Liver (tissue), 8 donors: ENCODE measurements at regions not wholly inside any gene's neighbourhood (a gene's known extent, or its start where the extent isn't known, plus 50 kb on each side); places are given as distances from the start of the nearest gene placed in this dataset.

ENCODE experiments used
- DNase-seq: peaks from one replicate; pipeline ENCODE4 v3.0.0-alpha.2; 2017; ENCODE audit warnings: low spot score
- H3K27ac ChIP-seq, 2 donors: one replicate each; pipeline ENCODE4 v1.7.0; 2013; ENCODE audit warnings: inconsistent platforms in 2 of 2, low read length in 2 of 2, control low read depth in 1 of 2, low read depth in 1 of 2, mild to moderate bottlenecking in 1 of 2
- H3K27me3 ChIP-seq, 4 donors: one replicate each; pipeline versions ENCODE4 v1.6.1 to v1.7.0; 2013; ENCODE audit warnings: low read length in 3 of 4, inconsistent platforms in 1 of 4, mild to moderate bottlenecking in 1 of 4, moderate library complexity in 1 of 4; ENCODE audit not compliant: control insufficient read depth in 4 of 4, insufficient read depth in 4 of 4
- H3K36me3 ChIP-seq, 4 donors: one replicate each; pipeline versions ENCODE4 v1.6.1 to v1.7.0; 2013; ENCODE audit warnings: low read length in 3 of 4, mild to moderate bottlenecking in 3 of 4, low read depth in 1 of 4, moderate library complexity in 1 of 4; ENCODE audit not compliant: control insufficient read depth in 4 of 4, insufficient read depth in 3 of 4
- H3K4me1 ChIP-seq, 4 donors: one replicate each; pipeline versions ENCODE4 v1.6.1 to v1.7.0; 2013; ENCODE audit warnings: low read length in 3 of 4, mild to moderate bottlenecking in 3 of 4, moderate library complexity in 1 of 4; ENCODE audit not compliant: control insufficient read depth in 4 of 4, insufficient read depth in 4 of 4
- H3K4me3 ChIP-seq, 3 donors: one replicate each; pipeline versions ENCODE4 v1.6.1 to v1.7.0; 2013; ENCODE audit warnings: low read length in 3 of 3, control low read depth in 1 of 3, low read depth in 1 of 3, mild to moderate bottlenecking in 1 of 3
- H3K9ac ChIP-seq, 2 donors: one replicate each; pipeline ENCODE4 v1.7.0; 2013; ENCODE audit warnings: low read length in 2 of 2, mild to moderate bottlenecking in 2 of 2, moderate library complexity in 2 of 2, control low read depth in 1 of 2, low read depth in 1 of 2
- H3K9me3 ChIP-seq, 4 donors: one replicate each; pipeline versions ENCODE4 v1.6.1 to v1.7.0; 2013; ENCODE audit warnings: low read length in 3 of 4; ENCODE audit not compliant: control insufficient read depth in 4 of 4
- ATF3 ChIP-seq: IDR thresholded peaks from 2 replicates; pipeline ENCODE4 v1.6.1; 2016; ENCODE audit warnings: antibody characterized with exemption
- CTCF ChIP-seq: fragments of 150-350 bp; IDR thresholded peaks from 2 replicates; pipeline ENCODE4 v1.5.1; 2017; ENCODE audit warnings: improper control_type of control experiment, low read depth, low read length; ENCODE audit not compliant: missing input control
- EGR1 ChIP-seq, 2 donors: IDR thresholded peaks; 2 replicates each; pipeline ENCODE4 v1.6.1; 2016 to 2018; ENCODE audit warnings: antibody characterized with exemption in 2 of 2, low read depth in 2 of 2
- FOXA1 ChIP-seq: IDR thresholded peaks from 2 replicates; pipeline ENCODE4 v1.6.1; 2016; ENCODE audit warnings: antibody characterized with exemption
- FOXA2 ChIP-seq: IDR thresholded peaks from 2 replicates; pipeline ENCODE4 v1.6.1; 2016; ENCODE audit warnings: antibody characterized with exemption
- HNF4G ChIP-seq: IDR thresholded peaks from 2 replicates; pipeline ENCODE4 v1.6.1; 2016; ENCODE audit warnings: antibody characterized with exemption
- JUND ChIP-seq, 2 donors: IDR thresholded peaks; 2 replicates each; pipeline ENCODE4 v1.6.1; 2016; ENCODE audit warnings: antibody characterized with exemption in 2 of 2
- NR2F2 ChIP-seq: IDR thresholded peaks from 2 replicates; pipeline ENCODE4 v1.6.1; 2016; ENCODE audit warnings: antibody characterized with exemption
- RAD21 ChIP-seq, 2 donors: IDR thresholded peaks; 2 replicates each; pipeline ENCODE4 v1.6.1; 2016; ENCODE audit warnings: antibody characterized with exemption in 2 of 2, mild to moderate bottlenecking in 2 of 2
- RXRA ChIP-seq, 2 donors: IDR thresholded peaks; 2 replicates each; pipeline ENCODE4 v1.6.1; 2017 to 2018; ENCODE audit warnings: antibody characterized with exemption in 2 of 2, mild to moderate bottlenecking in 1 of 2
- TAF1 ChIP-seq: conservative IDR thresholded peaks from 2 replicates; pipeline ENCODE4 v1.6.1; 2016; ENCODE audit warnings: antibody characterized with exemption, mild to moderate bottlenecking
- YY1 ChIP-seq: IDR thresholded peaks from 2 replicates; pipeline ENCODE4 v1.6.1; 2016; ENCODE audit warnings: antibody characterized with exemption, mild to moderate bottlenecking
- WGBS: extraction: QIAGEN DNeasy Blood & Tissue Kit; methylation state at CpG from one replicate; pipeline ENCODE4 v1.1.7; 2013; 5-methylcytosine and 5-hydroxymethylcytosine counted together
- TF ChIP-seq, protein P1 (sequence below): IDR thresholded peaks from 2 replicates; pipeline ENCODE4 v1.6.1; 2016; ENCODE audit warnings: antibody characterized with exemption, mild to moderate bottlenecking
- donor health status: healthy.
- donor health status: healthy.
- donor health status: healthy.
- donor health status: healthy.
- donor health status: healthy.

DNA sequence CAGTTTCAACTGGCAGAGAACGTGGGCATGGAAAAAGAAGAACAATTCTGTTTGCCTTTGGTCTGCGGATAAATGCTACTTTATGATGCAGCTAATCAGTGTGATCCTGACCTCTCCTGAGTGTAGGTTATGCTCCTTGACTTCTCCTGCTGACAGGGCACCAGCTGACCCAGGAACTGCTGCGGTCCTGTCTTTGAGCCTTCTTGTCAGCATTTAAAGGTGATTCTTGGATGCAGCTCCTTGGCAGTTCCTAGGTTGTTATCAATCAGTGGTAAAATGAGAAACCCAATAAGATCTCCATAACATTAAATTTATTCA lies 150.3 kb upstream of the FGF10 start:
- Histone ChIP-seq H3K4me1 (no peaks in the 10 kb centered on the region), H3K9me3 (no peaks in the 10 kb centered on the region), H3K27me3 (peaks cover 0 to 4% (median 0%) of the 10 kb centered on the region in 4 donors), H3K9ac (no peak overlapping the region), H3K27ac (no peak overlapping the region), H3K36me3 (no peaks in the 10 kb centered on the region), H3K4me3 (no peak overlapping the region)
- 62% methylated on average over 3 of the region's 3 CpGs for WGBS
- no peak for DNase-seq
- TF ChIP-seq JUND (IDR thresholded peaks at IDR 0.05) (no peak), FOXA2 (no peak), TAF1 (no peak), EGR1 (IDR thresholded peaks at IDR 0.05; ENCODE audit: low read depth in 2 of 2) (no peak)

GRCh38 chr5:44538797-44539601 lies 149.8 kb upstream of the FGF10 start:
- no peak for DNase-seq

GRCh38 chr5:44536650-44537260 lies 147.5 kb upstream of the FGF10 start:
- no peaks in the 10 kb centered on the region for H3K36me3 ChIP-seq
- no peak for DNase-seq
- H3K27ac ChIP-seq: no peak overlapping the region
- H3K27me3 ChIP-seq: peaks cover 0 to 4% (median 0%) of the 10 kb centered on the region in 4 donors
- no peaks in the 10 kb centered on the region for H3K4me1 ChIP-seq
- no peak overlapping the region for H3K9ac ChIP-seq
- no peak overlapping the region for H3K4me3 ChIP-seq
- WGBS: 46% methylated on average over 3 of the region's 3 CpGs
- no peak for TF ChIP-seq JUND (IDR thresholded peaks at IDR 0.05)
- TF ChIP-seq CTCF: peak; percentile 56
- TF ChIP-seq RAD21 (IDR thresholded peaks at IDR 0.05): peak; percentile 66 to 77
- no peaks in the 10 kb centered on the region for H3K9me3 ChIP-seq

More at GRCh38 chr5:44538797-44539601, 149.8 kb upstream of the FGF10 start:
- TF ChIP-seq NR2F2 (no peak), YY1 (no peak), JUND (IDR thresholded peaks at IDR 0.05) (no peak), ATF3 (no peak), FOXA2 (no peak), RXRA (IDR thresholded peaks at IDR 0.05) (no peak), FOXA1 (no peak), HNF4G (no peak), RAD21 (IDR thresholded peaks at IDR 0.05) (no peak), EGR1 (IDR thresholded peaks at IDR 0.05; ENCODE audit: low read depth in 2 of 2) (no peak)
- TF ChIP-seq, protein P1, sequence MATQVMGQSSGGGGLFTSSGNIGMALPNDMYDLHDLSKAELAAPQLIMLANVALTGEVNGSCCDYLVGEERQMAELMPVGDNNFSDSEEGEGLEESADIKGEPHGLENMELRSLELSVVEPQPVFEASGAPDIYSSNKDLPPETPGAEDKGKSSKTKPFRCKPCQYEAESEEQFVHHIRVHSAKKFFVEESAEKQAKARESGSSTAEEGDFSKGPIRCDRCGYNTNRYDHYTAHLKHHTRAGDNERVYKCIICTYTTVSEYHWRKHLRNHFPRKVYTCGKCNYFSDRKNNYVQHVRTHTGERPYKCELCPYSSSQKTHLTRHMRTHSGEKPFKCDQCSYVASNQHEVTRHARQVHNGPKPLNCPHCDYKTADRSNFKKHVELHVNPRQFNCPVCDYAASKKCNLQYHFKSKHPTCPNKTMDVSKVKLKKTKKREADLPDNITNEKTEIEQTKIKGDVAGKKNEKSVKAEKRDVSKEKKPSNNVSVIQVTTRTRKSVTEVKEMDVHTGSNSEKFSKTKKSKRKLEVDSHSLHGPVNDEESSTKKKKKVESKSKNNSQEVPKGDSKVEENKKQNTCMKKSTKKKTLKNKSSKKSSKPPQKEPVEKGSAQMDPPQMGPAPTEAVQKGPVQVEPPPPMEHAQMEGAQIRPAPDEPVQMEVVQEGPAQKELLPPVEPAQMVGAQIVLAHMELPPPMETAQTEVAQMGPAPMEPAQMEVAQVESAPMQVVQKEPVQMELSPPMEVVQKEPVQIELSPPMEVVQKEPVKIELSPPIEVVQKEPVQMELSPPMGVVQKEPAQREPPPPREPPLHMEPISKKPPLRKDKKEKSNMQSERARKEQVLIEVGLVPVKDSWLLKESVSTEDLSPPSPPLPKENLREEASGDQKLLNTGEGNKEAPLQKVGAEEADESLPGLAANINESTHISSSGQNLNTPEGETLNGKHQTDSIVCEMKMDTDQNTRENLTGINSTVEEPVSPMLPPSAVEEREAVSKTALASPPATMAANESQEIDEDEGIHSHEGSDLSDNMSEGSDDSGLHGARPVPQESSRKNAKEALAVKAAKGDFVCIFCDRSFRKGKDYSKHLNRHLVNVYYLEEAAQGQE: no peak
- 73% methylated on average over 9 of the region's 9 CpGs for WGBS
- Histone ChIP-seq H3K9ac (no peak overlapping the region), H3K27me3 (peaks cover 0 to 4% (median 0%) of the 10 kb centered on the region in 4 donors), H3K4me1 (no peaks in the 10 kb centered on the region), H3K27ac (no peak overlapping the region), H3K4me3 (no peak overlapping the region), H3K9me3 (no peaks in the 10 kb centered on the region), H3K36me3 (no peaks in the 10 kb centered on the region)
